BLaER1 (cell line): ENCODE measurements at regions not wholly inside any gene's neighbourhood (a gene's known extent, or its start where the extent isn't known, plus 50 kb on each side); places are given as distances from the start of the nearest gene placed in this dataset.
A peak's percentile ranks its signal among the peaks of the same experiment; 100 is the strongest.
"Not testable (repeated sequence)": the region's sequence is repeated elsewhere in the genome, so short reads cannot be mapped to it uniquely, and the experiment has no call there.

Experiments
- H3K27ac ChIP-seq: shearing (Covaris generic); formaldehyde crosslinking; 2 replicates; pipeline ENCODE4 v1.8.1; 2022
- H3K27me3 ChIP-seq: shearing (Covaris generic); formaldehyde crosslinking; 2 replicates; pipeline ENCODE4 v1.8.1; 2022
- H3K36me3 ChIP-seq: shearing (Covaris generic); formaldehyde crosslinking; 2 replicates; pipeline ENCODE4 v1.8.1; 2022
- H3K4me1 ChIP-seq: shearing (Covaris generic); formaldehyde crosslinking; 2 replicates; pipeline ENCODE4 v1.8.1; 2022
- H3K4me2 ChIP-seq: shearing (Covaris generic); formaldehyde crosslinking; 2 replicates; pipeline ENCODE4 v1.8.1; 2022
- H3K4me3 ChIP-seq: shearing (Covaris generic); formaldehyde crosslinking; 2 replicates; pipeline ENCODE4 v1.8.1; 2022
- H3K9ac ChIP-seq: shearing (Covaris generic); formaldehyde crosslinking; 2 replicates; pipeline ENCODE4 v1.8.1; 2022
- H3K9me3 ChIP-seq: shearing (Covaris generic); formaldehyde crosslinking; 2 replicates; pipeline ENCODE4 v1.8.1; 2022
- H4K20me1 ChIP-seq: shearing (Covaris generic); formaldehyde crosslinking; 2 replicates; pipeline ENCODE4 v1.8.1; 2022
- Cebpa-rat ChIP-seq: shearing (Covaris generic); IDR thresholded peaks from 2 replicates; pipeline ENCODE4 v1.8.1; 2022

- Histone ChIP-seq H3K27ac (no peak overlapping the region), H4K20me1 (no peaks in the 10 kb centered on the region), H3K36me3 (no peaks in the 10 kb centered on the region), H3K9ac (no peak overlapping the region), H3K4me1 (no peaks in the 10 kb centered on the region), H3K9me3 (peaks cover 28% of the 10 kb centered on the region), H3K4me3 (no peak overlapping the region), H3K4me2 (no peak overlapping the region), H3K27me3 (no peaks in the 10 kb centered on the region)
- no peak for TF ChIP-seq Cebpa-rat
These were observed 79.1 kb upstream of the RGS1 start for GRCh38 chr1:192496369-192497056.

- no peak overlapping the region for H3K4me3 ChIP-seq
- no peaks in the 10 kb centered on the region for H3K4me1 ChIP-seq
- H3K27me3 ChIP-seq = no peaks in the 10 kb centered on the region
- H3K27ac ChIP-seq = no peak overlapping the region
- no peak overlapping the region for H3K4me2 ChIP-seq
- H3K9ac ChIP-seq = no peak overlapping the region
- H3K9me3 ChIP-seq = peaks cover 28% of the 10 kb centered on the region
- no peaks in the 10 kb centered on the region for H3K36me3 ChIP-seq
- H4K20me1 ChIP-seq = no peaks in the 10 kb centered on the region
- TF ChIP-seq Cebpa-rat = no peak
These were observed 78.3 kb upstream of the RGS1 start for GRCh38 chr1:192497214-192497794.

GRCh38 chr1:192498092-192498491 is 77.5 kb upstream of the RGS1 start:
- H3K27me3 ChIP-seq, H3K27ac ChIP-seq, H3K36me3 ChIP-seq: not testable (repeated sequence)

GRCh38 chr1:192499061-192499581 is 76.5 kb upstream of the RGS1 start:
- not testable (repeated sequence) for H3K9ac ChIP-seq, H3K27ac ChIP-seq, H3K4me2 ChIP-seq, H3K4me3 ChIP-seq, H3K4me1 ChIP-seq, H4K20me1 ChIP-seq, H3K27me3 ChIP-seq, H3K36me3 ChIP-seq
- H3K9me3 ChIP-seq = peaks cover 28% of the 10 kb centered on the region

More at GRCh38 chr1:192498092-192498491, 77.5 kb upstream of the RGS1 start:
- H3K4me3 ChIP-seq, H4K20me1 ChIP-seq, H3K4me2 ChIP-seq, H3K4me1 ChIP-seq, H3K9ac ChIP-seq: not testable (repeated sequence)
- H3K9me3 ChIP-seq = peaks cover 28% of the 10 kb centered on the region

- not testable (repeated sequence) for H4K20me1 ChIP-seq, H3K4me1 ChIP-seq, H3K36me3 ChIP-seq, H3K27ac ChIP-seq, H3K4me2 ChIP-seq, H3K4me3 ChIP-seq, H3K9ac ChIP-seq, H3K27me3 ChIP-seq
- peaks cover 28% of the 10 kb centered on the region for H3K9me3 ChIP-seq
These were observed 75.0 kb upstream of the RGS1 start for GRCh38 chr1:192500541-192500940.

GRCh38 chr1:192506741-192507155 is 68.8 kb upstream of the RGS1 start:
- Histone ChIP-seq H3K4me2 (no peak overlapping the region), H3K36me3 (no peaks in the 10 kb centered on the region), H3K27ac (no peak overlapping the region), H3K27me3 (no peaks in the 10 kb centered on the region), H3K4me3 (no peak overlapping the region), H3K9ac (no peak overlapping the region), H3K9me3 (no peaks in the 10 kb centered on the region), H3K4me1 (peaks cover 4% of the 10 kb centered on the region), H4K20me1 (no peaks in the 10 kb centered on the region)
- TF ChIP-seq Cebpa-rat = no peak

- Histone ChIP-seq H4K20me1 (no peaks in the 10 kb centered on the region), H3K9ac (no peak overlapping the region), H3K36me3 (no peaks in the 10 kb centered on the region), H3K9me3 (no peaks in the 10 kb centered on the region), H3K27me3 (no peaks in the 10 kb centered on the region), H3K4me2 (peak overlapping the region; percentile 74), H3K4me3 (no peak overlapping the region), H3K4me1 (peaks cover 53% of the 10 kb centered on the region), H3K27ac (no peak overlapping the region)
- no peak for TF ChIP-seq Cebpa-rat
These were observed 63.0 kb upstream of the RGS1 start for GRCh38 chr1:192512426-192513162.

- Histone ChIP-seq H4K20me1 (no peaks in the 10 kb centered on the region), H3K4me1 (peaks cover 57% of the 10 kb centered on the region), H3K27ac (no peak overlapping the region), H3K9me3 (no peaks in the 10 kb centered on the region), H3K9ac (no peak overlapping the region), H3K4me3 (no peak overlapping the region), H3K27me3 (no peaks in the 10 kb centered on the region), H3K4me2 (peak overlapping the region; percentile 74), H3K36me3 (no peaks in the 10 kb centered on the region)
- no peak for TF ChIP-seq Cebpa-rat
These were observed 62.4 kb upstream of the RGS1 start for GRCh38 chr1:192513196-192513595.

- Histone ChIP-seq H3K9ac (no peak overlapping the region), H3K4me2 (no peak overlapping the region), H3K9me3 (no peaks in the 10 kb centered on the region), H3K4me3 (no peak overlapping the region), H3K36me3 (no peaks in the 10 kb centered on the region), H4K20me1 (no peaks in the 10 kb centered on the region), H3K27ac (no peak overlapping the region), H3K4me1 (peaks cover 57% of the 10 kb centered on the region), H3K27me3 (no peaks in the 10 kb centered on the region)
- no peak for TF ChIP-seq Cebpa-rat
These were observed 61.9 kb upstream of the RGS1 start for GRCh38 chr1:192513697-192514096.

- peak overlapping the region; percentile 81 for H3K4me2 ChIP-seq
- H3K9ac ChIP-seq = no peak overlapping the region
- peak overlapping the region; percentile 21; the same call in 1 of the 2 replicates for H3K27ac ChIP-seq
These were observed 58.7 kb upstream of the RGS1 start for GRCh38 chr1:192516776-192517297.

GRCh38 chr1:192517716-192518355 is 57.7 kb upstream of the RGS1 start:
- not testable (repeated sequence) for H3K9me3 ChIP-seq, H4K20me1 ChIP-seq, H3K4me3 ChIP-seq, H3K36me3 ChIP-seq, H3K27me3 ChIP-seq, H3K27ac ChIP-seq, H3K9ac ChIP-seq
- H3K4me2 ChIP-seq = peak overlapping the region; percentile 81
- peaks cover 65% of the 10 kb centered on the region for H3K4me1 ChIP-seq

More at GRCh38 chr1:192516776-192517297, 58.7 kb upstream of the RGS1 start:
- no peak for TF ChIP-seq Cebpa-rat
- no peaks in the 10 kb centered on the region for H3K9me3 ChIP-seq
- no peaks in the 10 kb centered on the region for H3K36me3 ChIP-seq
- H4K20me1 ChIP-seq = no peaks in the 10 kb centered on the region
- H3K27me3 ChIP-seq = no peaks in the 10 kb centered on the region
- H3K4me1 ChIP-seq = peaks cover 67% of the 10 kb centered on the region
- H3K4me3 ChIP-seq = no peak overlapping the region; the same call in 1 of the 2 replicates
